ENCODE measurements at regions not wholly inside any gene's neighbourhood (a gene's known extent, or its start where the extent isn't known, plus 50 kb on each side); places are given as distances from the start of the nearest gene placed in this dataset.
A peak's percentile ranks its signal among the peaks of the same experiment; 100 is the strongest.
"Not testable (repeated sequence)": the region's sequence is repeated elsewhere in the genome, so short reads cannot be mapped to it uniquely, and the experiment has no call there.

GRCh38 chr20:30295396-30295795, 962.1 kb upstream of the DEFB115 start:
- not testable (repeated sequence) for DNase-seq (ENCODE audit: low read depth in 2 of 2)

GRCh38 chr20:30295967-30296366, 961.5 kb upstream of the DEFB115 start:
- not testable (repeated sequence) for DNase-seq (ENCODE audit: low read depth in 2 of 2)

DNA sequence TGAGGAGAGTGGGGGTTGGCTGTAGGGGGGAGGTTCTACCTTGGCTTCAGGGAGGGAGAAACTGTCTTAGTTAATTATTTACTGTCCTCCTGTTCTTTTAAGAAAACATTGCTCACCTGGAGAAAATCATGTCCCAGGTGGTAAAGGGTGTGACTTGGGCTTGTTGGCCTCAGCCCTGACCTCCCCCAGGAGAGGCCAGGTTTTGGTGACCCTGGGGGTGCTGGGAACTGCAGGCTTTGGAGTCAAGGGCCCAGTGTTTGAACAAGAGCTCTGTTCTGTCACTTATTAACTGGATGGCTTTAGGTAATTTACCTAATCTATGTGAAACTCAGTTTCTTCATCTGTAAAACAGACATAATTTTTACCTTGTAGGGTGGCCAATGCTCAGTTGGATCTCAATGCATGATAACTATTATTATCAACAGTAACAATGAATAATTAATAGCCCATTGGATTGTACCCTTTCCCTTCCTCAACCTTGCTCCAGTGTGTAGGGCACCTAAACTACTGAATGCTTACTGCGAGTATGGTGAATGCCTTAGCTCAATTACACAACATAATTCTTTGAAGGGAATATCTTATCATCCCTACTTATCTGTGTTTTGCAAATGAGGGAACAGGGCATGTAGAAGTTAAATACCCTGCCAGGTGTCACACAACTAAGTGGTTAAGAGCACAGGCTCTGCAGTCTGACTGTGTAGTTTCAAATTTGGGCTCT, 959.4 kb upstream of the DEFB115 start:
- not testable (repeated sequence) for DNase-seq (ENCODE audit: low read depth in 2 of 2)

DNA sequence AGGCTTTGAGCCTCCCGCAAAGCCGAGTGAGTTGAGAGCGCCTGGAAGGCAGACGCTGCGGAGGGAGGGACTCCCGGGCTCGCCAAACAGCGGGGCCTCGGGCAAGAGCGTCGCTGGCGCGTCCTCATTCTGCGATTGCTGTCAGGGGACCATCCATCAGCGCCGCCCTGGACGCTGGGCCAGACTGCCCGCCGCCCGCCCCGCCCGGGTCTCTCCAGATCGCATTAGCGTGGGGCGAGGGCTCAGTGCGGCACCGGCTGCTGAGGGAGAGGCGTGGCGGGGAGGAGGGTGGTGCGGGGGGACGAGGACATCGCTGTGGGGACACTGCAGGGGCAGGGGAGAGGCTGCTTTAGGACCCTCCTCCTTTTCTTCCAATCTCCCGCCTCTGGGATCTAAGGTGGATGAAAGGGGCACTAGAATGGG, 957.2 kb upstream of the DEFB115 start:
- not testable (repeated sequence) for DNase-seq (ENCODE audit: low read depth in 2 of 2)

DNA sequence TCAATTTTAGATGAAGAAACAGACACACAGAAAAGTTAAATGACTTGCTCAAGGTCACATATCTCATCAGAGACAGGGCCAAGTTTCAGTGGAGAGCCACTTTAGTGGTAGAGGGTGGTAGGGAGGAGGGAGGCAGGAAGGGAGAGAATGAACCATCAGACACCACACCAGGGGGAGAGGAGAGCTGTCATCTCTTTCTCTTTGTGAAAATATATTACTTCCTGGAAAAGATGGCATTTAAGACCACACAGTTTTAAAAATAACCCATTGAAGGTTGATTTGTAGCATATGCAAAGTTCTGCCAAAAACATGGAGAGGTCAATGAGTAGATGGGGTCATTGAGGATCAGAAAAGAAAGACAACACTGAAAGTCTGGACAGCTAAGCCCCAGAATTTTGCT, 954.7 kb upstream of the DEFB115 start:
- not testable (repeated sequence) for DNase-seq (ENCODE audit: low read depth in 2 of 2)

GRCh38 chr20:30309938-30310337, 947.5 kb upstream of the DEFB115 start:
- not testable (repeated sequence) for DNase-seq (ENCODE audit: low read depth in 2 of 2)

DNA sequence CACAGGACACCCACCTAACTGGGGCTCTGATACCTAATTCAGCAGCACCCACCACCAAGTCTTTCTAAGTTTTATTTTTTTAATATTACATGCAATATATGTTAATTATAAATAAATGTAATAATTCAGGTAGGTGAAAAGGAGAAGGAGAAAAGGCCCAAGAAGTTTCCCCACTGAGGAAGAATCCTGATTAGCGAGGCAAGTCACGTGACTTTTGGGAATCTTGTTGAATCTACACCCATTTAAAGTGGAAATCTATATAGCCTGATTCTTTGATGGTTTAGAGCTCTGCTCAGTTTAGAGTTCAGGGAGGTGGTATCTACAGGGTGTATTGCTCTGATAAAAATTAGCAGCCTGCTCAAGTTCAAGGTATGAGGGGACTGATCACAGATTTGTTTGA, 947.1 kb upstream of the DEFB115 start:
- not testable (repeated sequence) for DNase-seq (ENCODE audit: low read depth in 2 of 2)

- not testable (repeated sequence) for DNase-seq (ENCODE audit: low read depth in 2 of 2)
Measured at GRCh38 chr20:30312220-30312619, 945.2 kb upstream of the DEFB115 start.

GRCh38 chr20:30313660-30314059, 943.8 kb upstream of the DEFB115 start:
- not testable (repeated sequence) for DNase-seq (ENCODE audit: low read depth in 2 of 2)

DNA sequence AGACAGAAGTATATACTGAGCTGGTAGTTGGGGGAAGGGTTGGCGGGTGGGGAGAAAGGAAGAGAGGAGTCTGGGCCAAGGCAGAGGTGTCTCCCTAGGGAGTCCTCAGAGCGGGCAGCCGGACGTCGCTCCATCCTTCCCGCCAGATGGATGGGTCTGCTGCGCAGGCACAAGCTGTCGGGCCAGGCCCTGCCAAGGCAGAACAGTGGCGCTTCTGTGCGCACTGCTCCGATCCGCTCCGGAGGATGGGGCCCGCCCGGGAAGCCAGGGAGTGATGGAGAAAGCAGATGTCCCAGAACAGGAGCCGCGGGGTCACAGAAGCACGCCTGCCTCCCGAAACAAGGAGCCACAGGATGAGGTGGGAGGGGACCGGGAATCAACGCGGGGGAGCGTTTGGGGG, 941.4 kb upstream of the DEFB115 start:
- not testable (repeated sequence) for DNase-seq (ENCODE audit: low read depth in 2 of 2)

DNA sequence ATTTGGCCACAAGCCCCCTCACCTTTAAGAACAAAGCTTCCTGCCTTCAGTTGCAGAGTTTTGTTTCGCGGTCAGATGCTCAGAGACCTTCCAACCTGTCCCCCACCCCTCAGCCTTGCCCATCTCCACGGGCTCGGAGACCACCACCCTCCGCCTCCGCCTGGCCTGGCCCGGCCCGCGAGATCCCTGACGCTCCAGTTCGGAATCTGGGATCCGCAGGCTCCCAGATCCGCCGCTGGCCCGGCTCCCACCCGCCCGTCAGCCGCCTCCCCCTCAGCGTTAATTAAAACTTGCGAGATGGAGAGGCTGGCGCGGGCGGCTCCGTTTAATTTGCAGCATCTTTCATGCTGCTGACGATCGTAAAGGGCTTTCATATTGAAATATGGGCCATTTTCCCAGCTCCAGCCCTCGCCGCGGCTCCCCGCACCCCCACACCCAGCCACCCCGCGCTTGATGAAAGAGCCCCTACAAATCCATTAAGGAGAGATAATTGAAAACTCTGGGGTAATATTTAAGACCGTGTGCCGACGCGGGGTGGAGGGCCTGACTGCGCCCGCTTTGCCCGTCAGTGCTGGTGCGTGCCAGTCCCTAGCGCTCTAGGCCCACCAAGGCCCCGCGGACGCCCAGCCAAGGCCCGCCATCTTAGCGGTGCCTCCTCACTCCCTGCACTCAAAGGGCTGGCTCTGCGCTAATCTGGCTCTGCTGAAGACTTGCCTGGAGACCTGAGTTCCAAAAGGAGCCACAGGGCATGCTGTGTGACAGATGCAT, 940.7 kb upstream of the DEFB115 start:
- DNase-seq (ENCODE audit: low read depth in 2 of 2), result not testable (repeated sequence)

DNA sequence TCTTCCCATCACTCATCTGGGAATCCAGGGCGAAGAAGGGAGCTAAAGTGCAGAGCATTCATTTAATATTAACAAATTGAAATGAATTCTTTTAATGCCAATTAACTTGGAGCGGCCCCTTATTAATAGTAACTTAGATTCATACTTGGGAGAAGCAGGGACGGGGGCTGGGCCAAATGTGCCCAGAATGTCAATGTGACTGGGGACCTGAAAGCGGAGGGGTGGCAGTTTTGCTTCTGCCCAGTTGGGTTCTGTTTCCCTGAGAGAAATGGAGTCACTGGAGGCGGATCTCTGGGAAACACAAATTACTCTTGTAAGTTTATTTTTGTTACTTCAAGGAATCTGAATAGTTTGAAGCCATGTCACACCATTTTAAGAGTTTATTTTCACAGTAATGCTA, 923.7 kb upstream of the DEFB115 start:
- not testable (repeated sequence) for DNase-seq (ENCODE audit: low read depth in 2 of 2)

DNA sequence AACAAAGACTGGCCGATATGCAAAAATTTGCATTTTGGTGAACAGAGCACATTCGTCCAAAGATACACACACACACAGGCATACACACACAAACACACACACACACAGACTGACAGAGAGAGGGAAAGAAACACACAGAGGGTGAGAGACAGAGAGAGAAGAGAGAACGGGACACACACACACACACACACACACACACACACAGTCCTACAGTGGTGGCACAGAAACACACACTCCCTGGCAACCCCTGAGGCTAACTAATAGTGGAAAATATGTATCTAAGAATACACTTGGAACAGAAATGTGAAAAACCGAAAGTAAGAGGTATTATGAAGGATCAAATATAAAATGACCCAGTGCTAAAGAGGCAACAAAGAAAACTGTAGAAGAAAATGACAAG, 919.9 kb upstream of the DEFB115 start:
- not testable (repeated sequence) for DNase-seq (ENCODE audit: low read depth in 2 of 2)

DNA sequence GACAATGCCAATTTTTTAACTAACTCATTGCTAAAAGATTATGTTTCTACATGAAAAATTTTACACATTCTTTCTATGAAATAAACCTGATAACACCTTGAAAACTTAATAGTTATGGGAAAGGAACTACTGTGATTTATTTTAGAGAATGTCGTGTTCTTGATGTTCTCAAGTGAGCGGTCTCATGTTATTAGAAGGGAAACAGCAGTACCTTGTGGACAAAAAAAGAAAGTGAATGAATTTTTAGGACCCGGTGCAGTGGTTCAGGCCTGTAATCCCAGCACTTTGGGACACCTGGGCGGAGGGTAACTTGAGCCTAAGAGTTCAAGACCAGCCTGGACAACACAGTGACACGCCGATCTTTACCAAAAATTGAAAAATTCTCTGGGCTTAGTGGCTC, 908.5 kb upstream of the DEFB115 start:
- DNase-seq (ENCODE audit: low read depth in 2 of 2), result not testable (repeated sequence)

GRCh38 chr20:30356854-30357467, 900.5 kb upstream of the DEFB115 start:
- DNase-seq (ENCODE audit: low read depth in 2 of 2), result not testable (repeated sequence)

- DNase-seq (ENCODE audit: low read depth in 2 of 2), result not testable (repeated sequence)
Measured at GRCh38 chr20:30361756-30362155, 895.7 kb upstream of the DEFB115 start.

- not testable (repeated sequence) for DNase-seq (ENCODE audit: low read depth in 2 of 2)
Measured at GRCh38 chr20:30376430-30376766, 881.1 kb upstream of the DEFB115 start.

DNA sequence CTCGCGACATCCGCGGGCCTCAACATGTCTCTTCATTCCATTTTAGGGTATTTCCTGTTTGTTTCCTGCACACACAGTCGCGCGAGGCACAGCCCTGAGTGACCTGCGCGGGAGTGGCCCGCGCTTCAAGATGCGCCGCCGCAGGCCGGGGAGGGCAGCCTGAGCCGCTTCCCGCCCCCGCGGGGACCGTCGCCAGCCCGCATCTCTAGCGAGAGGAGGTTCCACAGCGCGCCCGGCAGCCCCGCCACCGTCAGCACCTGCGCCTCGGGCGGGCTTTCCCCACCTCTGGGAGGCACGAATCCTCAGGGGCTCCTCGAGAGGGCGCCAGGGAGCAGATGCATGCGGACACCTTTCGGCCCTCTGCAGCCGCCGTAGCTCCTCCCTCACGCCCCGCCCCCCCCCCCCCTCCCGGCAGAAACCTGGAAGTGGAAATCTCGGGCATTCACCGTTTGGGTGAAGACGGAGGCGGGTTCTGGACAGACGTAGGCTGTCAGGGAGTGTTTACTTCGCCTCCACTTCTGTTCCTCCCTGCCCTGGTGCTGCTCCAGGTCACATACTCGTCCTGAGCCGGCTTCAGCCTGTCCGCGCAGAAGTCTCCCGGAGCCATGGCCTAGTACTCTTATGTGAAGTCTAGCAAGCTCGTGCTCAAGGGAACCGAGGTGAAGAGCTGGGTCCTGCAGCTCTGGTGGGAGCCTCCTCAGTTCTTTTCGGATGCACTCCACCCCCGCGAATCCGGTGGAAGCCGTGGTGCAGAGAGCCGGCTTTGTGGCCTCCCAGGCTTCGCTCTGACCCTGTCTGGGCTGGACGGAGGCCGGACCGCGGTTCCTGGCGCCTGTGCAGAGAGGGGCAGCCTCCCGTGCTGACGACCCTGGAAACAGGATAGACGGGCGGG, 880.5 kb upstream of the DEFB115 start:
- peak; percentile 76 to 79 for DNase-seq (ENCODE audit: low read depth in 2 of 2)

DNA sequence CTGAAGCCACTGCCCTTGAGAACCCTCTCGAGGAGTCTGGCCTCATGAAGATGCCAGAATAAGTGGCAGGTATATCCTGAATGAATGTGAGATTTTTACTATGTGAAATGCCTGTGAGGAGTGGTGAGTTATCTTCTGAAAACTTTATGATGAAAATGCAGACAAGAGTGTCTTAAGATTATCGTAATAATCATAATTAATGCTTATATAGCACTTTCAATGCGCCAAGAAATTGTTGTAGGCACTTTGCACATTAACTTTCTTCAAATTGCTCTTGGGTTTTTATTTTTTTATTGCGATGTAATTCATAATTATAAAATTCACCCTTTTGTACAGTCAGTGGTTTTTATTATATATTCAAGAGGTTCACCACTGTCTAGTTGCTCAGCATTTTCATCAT, 879.1 kb upstream of the DEFB115 start:
- DNase-seq (ENCODE audit: low read depth in 2 of 2), result not testable (repeated sequence)

DNA sequence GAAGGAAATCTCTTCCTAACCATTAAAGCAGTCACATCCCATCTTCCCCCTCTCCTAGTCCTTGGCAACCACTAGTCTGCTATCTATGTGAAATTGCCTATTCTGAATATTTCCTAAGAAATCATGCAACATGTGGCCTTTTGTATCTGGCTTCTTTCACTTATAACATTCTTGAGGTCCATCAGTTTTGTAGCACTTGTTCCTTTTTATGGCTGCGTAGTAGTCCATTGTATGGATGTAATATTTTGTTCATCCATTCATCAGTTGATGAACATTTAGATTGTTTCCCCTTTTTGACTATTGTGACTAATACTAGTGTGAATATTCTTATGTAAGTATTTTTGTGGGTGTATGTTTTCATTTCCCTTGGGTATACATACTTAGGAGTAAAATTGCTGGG, 878.7 kb upstream of the DEFB115 start:
- not testable (repeated sequence) for DNase-seq (ENCODE audit: low read depth in 2 of 2)

GRCh38 chr20:30384841-30385240, 872.6 kb upstream of the DEFB115 start:
- not testable (repeated sequence) for DNase-seq (ENCODE audit: low read depth in 2 of 2)

DNA sequence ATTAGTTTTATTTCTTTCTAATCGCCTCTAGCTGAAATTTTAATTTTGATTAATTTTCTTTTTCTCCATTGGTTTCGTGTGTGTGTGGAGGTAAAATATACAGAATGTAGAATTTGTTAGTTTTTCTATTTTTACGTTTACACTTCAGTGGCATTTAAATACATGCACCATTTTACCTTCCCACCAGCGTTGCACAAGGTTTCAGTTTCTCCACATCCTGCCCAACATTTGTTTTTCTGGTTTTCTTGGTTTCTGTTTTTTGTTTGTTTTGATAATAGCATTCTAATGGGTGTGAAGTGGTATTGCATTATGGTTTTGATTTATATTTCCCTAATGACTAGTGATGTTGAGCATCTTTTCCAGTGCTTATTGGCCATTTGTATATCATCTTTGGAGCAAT, 871.4 kb upstream of the DEFB115 start:
- DNase-seq (ENCODE audit: low read depth in 2 of 2), result not testable (repeated sequence)

All from stimulated activated CD8-positive, alpha-beta memory T cell treated with anti-CD3 and anti-CD28 coated beads, Interleukin-2, amount 100 ng/mL, for 48 hours (primary cell).